Adrenal gland (tissue), 5 donors: ENCODE measurements at regions not wholly inside any gene's neighbourhood (a gene's known extent, or its start where the extent isn't known, plus 50 kb on each side); places are given as distances from the start of the nearest gene placed in this dataset.

Source experiments
- POLR2A ChIP-seq, 2 donors: fragments of 450-650 bp; IDR thresholded peaks; one replicate each; pipeline ENCODE4 v1.6.1; 2017; ENCODE audit warnings: antibody characterized with exemption in 2 of 2, mild to moderate bottlenecking in 2 of 2, moderate library complexity in 1 of 2
- TF ChIP-seq, protein P1 (sequence below), 6 experiments: fragments of 450-650 bp in 4 of 6; fragments of 200-600 bp in 2 of 6; sonication (generic) in 1 of 6; IDR thresholded peaks; 1 replicate in 5 of 6; 2 replicates in 1 of 6; pipeline versions ENCODE4 v1.5.1 to v1.8.0; 2016 to 2021; ENCODE audit warnings: antibody characterized with exemption in 6 of 6, mild to moderate bottlenecking in 2 of 6, moderate library complexity in 1 of 6
- donor health status: DM: no; HTN: no; CAD: no.

DNA sequence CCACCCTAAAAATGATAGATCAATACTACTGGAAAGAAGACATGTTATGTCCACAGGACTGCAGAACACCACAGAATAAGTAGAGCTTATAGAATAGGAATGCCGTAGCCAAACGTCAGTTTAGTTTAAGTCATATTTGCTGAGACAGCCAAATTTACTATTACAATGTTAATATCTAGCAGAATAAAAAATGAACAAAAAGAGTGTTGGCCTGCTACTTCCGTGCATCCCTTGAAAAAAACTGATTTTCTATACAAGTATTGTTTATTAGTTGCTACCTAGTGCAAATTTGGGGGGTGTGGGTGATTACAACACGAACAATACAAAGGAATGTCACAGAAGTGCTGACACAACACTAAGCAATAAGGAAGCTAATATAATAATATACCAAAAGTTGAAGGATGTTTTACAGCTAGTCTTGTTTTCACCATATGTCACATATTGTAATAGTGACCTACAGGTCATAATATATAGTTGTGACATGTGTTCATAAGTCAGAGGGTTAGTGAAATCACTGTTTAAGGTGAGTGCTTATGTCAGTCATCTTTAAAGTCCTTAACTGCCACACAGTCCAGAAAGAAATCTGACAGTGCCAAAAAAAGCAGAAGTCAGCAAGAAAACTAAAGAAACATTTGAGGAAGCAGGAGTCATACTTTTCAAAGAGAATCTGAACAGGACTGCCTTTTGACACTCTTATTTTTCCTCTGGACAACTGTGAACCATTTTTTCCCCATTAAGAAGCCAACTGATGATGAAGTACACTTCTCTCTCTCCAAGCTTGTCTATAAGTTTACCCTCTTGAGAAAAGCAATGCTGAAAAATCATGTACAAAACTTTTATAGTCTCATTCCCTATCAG, 376.4 kb downstream of the ZEB2 start:
- TF ChIP-seq, protein P1, sequence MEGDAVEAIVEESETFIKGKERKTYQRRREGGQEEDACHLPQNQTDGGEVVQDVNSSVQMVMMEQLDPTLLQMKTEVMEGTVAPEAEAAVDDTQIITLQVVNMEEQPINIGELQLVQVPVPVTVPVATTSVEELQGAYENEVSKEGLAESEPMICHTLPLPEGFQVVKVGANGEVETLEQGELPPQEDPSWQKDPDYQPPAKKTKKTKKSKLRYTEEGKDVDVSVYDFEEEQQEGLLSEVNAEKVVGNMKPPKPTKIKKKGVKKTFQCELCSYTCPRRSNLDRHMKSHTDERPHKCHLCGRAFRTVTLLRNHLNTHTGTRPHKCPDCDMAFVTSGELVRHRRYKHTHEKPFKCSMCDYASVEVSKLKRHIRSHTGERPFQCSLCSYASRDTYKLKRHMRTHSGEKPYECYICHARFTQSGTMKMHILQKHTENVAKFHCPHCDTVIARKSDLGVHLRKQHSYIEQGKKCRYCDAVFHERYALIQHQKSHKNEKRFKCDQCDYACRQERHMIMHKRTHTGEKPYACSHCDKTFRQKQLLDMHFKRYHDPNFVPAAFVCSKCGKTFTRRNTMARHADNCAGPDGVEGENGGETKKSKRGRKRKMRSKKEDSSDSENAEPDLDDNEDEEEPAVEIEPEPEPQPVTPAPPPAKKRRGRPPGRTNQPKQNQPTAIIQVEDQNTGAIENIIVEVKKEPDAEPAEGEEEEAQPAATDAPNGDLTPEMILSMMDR (IDR thresholded peaks at IDR 0.05) = no peak
- no peak for TF ChIP-seq POLR2A (IDR thresholded peaks at IDR 0.05)
